ENCODE measurements at regions not wholly inside any gene's neighbourhood (a gene's known extent, or its start where the extent isn't known, plus 50 kb on each side); places are given as distances from the start of the nearest gene placed in this dataset.
"Not testable (repeated sequence)": the region's sequence is repeated elsewhere in the genome, so short reads cannot be mapped to it uniquely, and the experiment has no call there.

- no peak for DNase-seq
These were observed 1951.8 kb upstream of the ADGRL3 start for GRCh38 chr4:59248313-59248712.

- no peak for DNase-seq
These were observed 1951.0 kb upstream of the ADGRL3 start for GRCh38 chr4:59249110-59249509.

- DNase-seq: no peak
These were observed 1942.1 kb upstream of the ADGRL3 start for GRCh38 chr4:59258002-59258401.

- no peak for DNase-seq
These were observed 1892.5 kb upstream of the ADGRL3 start for GRCh38 chr4:59307609-59308008.

GRCh38 chr4:59314637-59315036 is 1885.5 kb upstream of the ADGRL3 start:
- no peak for DNase-seq

- DNase-seq: no peak
These were observed 1860.5 kb upstream of the ADGRL3 start for GRCh38 chr4:59339631-59340030.

GRCh38 chr4:59341506-59341905 is 1858.6 kb upstream of the ADGRL3 start:
- DNase-seq: no peak

- no peak for DNase-seq
These were observed 1851.2 kb upstream of the ADGRL3 start for GRCh38 chr4:59348949-59349348.

- no peak for DNase-seq
These were observed 1830.9 kb upstream of the ADGRL3 start for GRCh38 chr4:59369229-59369628.

- DNase-seq: no peak
These were observed 1825.7 kb upstream of the ADGRL3 start for GRCh38 chr4:59374416-59374815.

GRCh38 chr4:59380841-59381366 is 1819.2 kb upstream of the ADGRL3 start:
- DNase-seq: no peak

GRCh38 chr4:59381591-59381990 is 1818.5 kb upstream of the ADGRL3 start:
- DNase-seq: no peak

- no peak for DNase-seq
These were observed 1812.1 kb upstream of the ADGRL3 start for GRCh38 chr4:59387759-59388758.

- no peak for DNase-seq
These were observed 1806.3 kb upstream of the ADGRL3 start for GRCh38 chr4:59393780-59394179.

- no peak for DNase-seq
These were observed 1799.8 kb upstream of the ADGRL3 start for GRCh38 chr4:59400334-59400733.

- DNase-seq: no peak
These were observed 1790.5 kb upstream of the ADGRL3 start for GRCh38 chr4:59409647-59410046.

GRCh38 chr4:59412739-59413138 is 1787.4 kb upstream of the ADGRL3 start:
- DNase-seq: no peak

GRCh38 chr4:59455751-59456150 is 1744.4 kb upstream of the ADGRL3 start:
- DNase-seq: no peak

- DNase-seq: no peak
These were observed 1742.5 kb upstream of the ADGRL3 start for GRCh38 chr4:59457576-59457975.

GRCh38 chr4:59484944-59485343 is 1715.2 kb upstream of the ADGRL3 start:
- no peak for DNase-seq

GRCh38 chr4:59500103-59500502 is 1700.0 kb upstream of the ADGRL3 start:
- DNase-seq: no peak

GRCh38 chr4:59503731-59504130 is 1696.4 kb upstream of the ADGRL3 start:
- DNase-seq: no peak

- DNase-seq: not testable (repeated sequence)
These were observed 1688.3 kb upstream of the ADGRL3 start for GRCh38 chr4:59511809-59512208.

GRCh38 chr4:59517007-59517406 is 1683.1 kb upstream of the ADGRL3 start:
- DNase-seq: no peak

Measured in stimulated activated CD4-positive, alpha-beta T cell treated with anti-CD3 and anti-CD28 coated beads, Interleukin-4, amount 100 ng/mL, for 1 hour (primary cell).